A549 (cell line): ENCODE measurements at regions not wholly inside any gene's neighbourhood (a gene's known extent, or its start where the extent isn't known, plus 50 kb on each side); places are given as distances from the start of the nearest gene placed in this dataset.

Experiments
- ATAC-seq, 2 experiments: fragments of 200-7000 bp in 1 of 2; fragments of >200 bp in 1 of 2; cut with Nextera tagmentation in 1 of 2; cut with Tn5 transposase in 1 of 2; 3 replicates each; pipeline versions ENCODE4 v1.8.0 to v1.9.1; 2018 to 2020; ENCODE audit warnings: mild to moderate bottlenecking in 1 of 2, moderate library complexity in 1 of 2
- CTCF ChIA-PET: fragments of 300-600 bp; sonication (Branson Sonifier 250); formaldehyde crosslinking; extraction: SDS; loops from one replicate; lab custom pipeline; 2021; ENCODE audit warnings: antibody characterized with exemption, inconsistent platforms; lab: Yijun Ruan, JAX
- POLR2A ChIA-PET: fragments of 350-600 bp; formaldehyde crosslinking; extraction: SDS; loops from one replicate; lab custom pipeline; 2021; ENCODE audit warnings: antibody characterized with exemption, inconsistent platforms; lab: Yijun Ruan, JAX
- DNase-seq, 2 experiments: peaks; one replicate each; pipeline versions ENCODE4 v3.0.0 to v3.0.0-alpha.2; 2011 to 2016; ENCODE audit warnings: low read depth in 1 of 2, low spot score in 1 of 2
- FAIRE-seq: peaks from 2 replicates; lab custom pipeline; 2011; peaks lifted over from hg19 to GRCh38; lab: Jason Lieb, UNC
- H3K27ac ChIP-seq, 2 experiments: fragments of >200 bp; sonication (Bioruptor Twin); formaldehyde crosslinking; 3 replicates each; pipeline ENCODE4 v1.5.1; 2016 to 2017
- H3K4me1 ChIP-seq: fragments of >200 bp; sonication (Bioruptor Twin); formaldehyde crosslinking; 3 replicates; pipeline ENCODE4 v1.6.1; 2016
- H3K4me2 ChIP-seq: fragments of >200 bp; sonication (Bioruptor Twin); formaldehyde crosslinking; 3 replicates; pipeline ENCODE4 v1.6.1; 2016
- H3K4me3 ChIP-seq: fragments of >200 bp; sonication (Bioruptor Twin); formaldehyde crosslinking; 3 replicates; pipeline ENCODE4 v1.5.1; 2016
- H3K9me3 ChIP-seq: fragments of >200 bp; sonication (Bioruptor Twin); formaldehyde crosslinking; 3 replicates; pipeline ENCODE4 v1.6.1; 2016
- BHLHE40 ChIP-seq: IDR thresholded peaks from 2 replicates; pipeline ENCODE4 v1.6.1; 2012; ENCODE audit warnings: low read depth, low read length, inconsistent platforms
- CBX2 ChIP-seq: fragments of 200-600 bp; sonication (generic); IDR thresholded peaks from 2 replicates; pipeline ENCODE4 v1.6.1; 2016; ENCODE audit warnings: low read depth, mild to moderate bottlenecking, borderline replicate concordance
- CHD4 ChIP-seq: fragments of 200-600 bp; sonication (generic); IDR thresholded peaks from 2 replicates; pipeline ENCODE4 v1.6.1; 2016; ENCODE audit warnings: antibody characterized with exemption, mild to moderate bottlenecking, borderline replicate concordance
- ESRRA ChIP-seq: fragments of 150-350 bp; IDR thresholded peaks from 2 replicates; pipeline ENCODE4 v1.6.1; 2014; ENCODE audit warnings: mild to moderate bottlenecking, low read length, borderline replicate concordance
- FOXS1 ChIP-seq: fragments of 250-450 bp; sonication (Bioruptor Pico); IDR thresholded peaks from 2 replicates; pipeline ENCODE4 v1.5.0; 2020; ENCODE audit warnings: mild to moderate bottlenecking, moderate library complexity
- HEYL ChIP-seq: fragments of 250-450 bp; sonication (Bioruptor Pico); IDR thresholded peaks from 2 replicates; pipeline ENCODE4 v1.8.0; 2021; ENCODE audit warnings: mild to moderate bottlenecking, moderate library complexity
- HOXA7 ChIP-seq: fragments of 250-450 bp; sonication (Bioruptor Pico); IDR thresholded peaks from 2 replicates; pipeline ENCODE4 v1.5.0; 2020; ENCODE audit warnings: mild to moderate bottlenecking, moderate library complexity
- HOXB5 ChIP-seq: fragments of 250-450 bp; sonication (Bioruptor Pico); IDR thresholded peaks from 2 replicates; pipeline ENCODE4 v1.5.0; 2020; ENCODE audit warnings: mild to moderate bottlenecking, moderate library complexity
- JUNB ChIP-seq: fragments of >200 bp; sonication (Bioruptor Twin); formaldehyde crosslinking; IDR thresholded peaks from 2 replicates; pipeline ENCODE4 v1.6.1; 2016
- NR3C1 ChIP-seq: fragments of >200 bp; sonication (Bioruptor Twin); formaldehyde crosslinking; IDR thresholded peaks from 3 replicates; pipeline ENCODE4 v1.6.1; 2017
- PHF8 ChIP-seq: fragments of 200-600 bp; sonication (generic); IDR thresholded peaks from 2 replicates; pipeline ENCODE4 v1.6.1; 2016; ENCODE audit warnings: low read depth, mild to moderate bottlenecking, antibody characterized with exemption, moderate library complexity, borderline replicate concordance
- POLR2A ChIP-seq: IDR thresholded peaks from 2 replicates; pipeline ENCODE4 v1.6.1; 2012; ENCODE audit warnings: mild to moderate bottlenecking, low read length
- RCOR1 ChIP-seq: fragments of 150-350 bp; IDR thresholded peaks from 2 replicates; pipeline ENCODE4 v1.6.1; 2014; ENCODE audit warnings: antibody characterized with exemption, low read length, low read depth
- RFX5 ChIP-seq: fragments of 450-650 bp; IDR thresholded peaks from 2 replicates; pipeline ENCODE4 v1.7.1; 2014; ENCODE audit warnings: antibody characterized with exemption, mild to moderate bottlenecking, moderate library complexity
- TP53 ChIP-seq: fragments of 250-450 bp; sonication (Bioruptor Pico); IDR thresholded peaks from 2 replicates; pipeline ENCODE4 v1.5.0; 2021; ENCODE audit warnings: mild to moderate bottlenecking, moderate library complexity
- WGBS: methylation state at CpG from one replicate; pipeline ENCODE4 v1.1.6; 2017; ENCODE audit errors: missing lambda C conversion rate; 5-methylcytosine and 5-hydroxymethylcytosine counted together
- TF ChIP-seq, protein P1 (sequence below): fragments of >200 bp; sonication (Bioruptor Twin); formaldehyde crosslinking; IDR thresholded peaks from 2 replicates; pipeline ENCODE4 v1.6.1; 2016
- TF ChIP-seq, protein P2 (sequence below): fragments of 250-450 bp; sonication (Bioruptor Pico); IDR thresholded peaks from 2 replicates; pipeline ENCODE4 v1.5.0; 2021; ENCODE audit warnings: mild to moderate bottlenecking, moderate library complexity, borderline replicate concordance
- TF ChIP-seq, protein P3 (sequence below): fragments of >200 bp; sonication (Bioruptor Twin); formaldehyde crosslinking; IDR thresholded peaks from 3 replicates; pipeline ENCODE4 v1.6.1; 2016
- TF ChIP-seq, protein P4 (sequence below): fragments of >200 bp; sonication (Bioruptor Twin); formaldehyde crosslinking; IDR thresholded peaks from 3 replicates; pipeline ENCODE4 v1.5.1; 2016
- TF ChIP-seq, protein P5 (sequence below): fragments of 450-650 bp; IDR thresholded peaks from 2 replicates; pipeline ENCODE4 v1.6.1; 2014; ENCODE audit warnings: antibody characterized with exemption

DNA sequence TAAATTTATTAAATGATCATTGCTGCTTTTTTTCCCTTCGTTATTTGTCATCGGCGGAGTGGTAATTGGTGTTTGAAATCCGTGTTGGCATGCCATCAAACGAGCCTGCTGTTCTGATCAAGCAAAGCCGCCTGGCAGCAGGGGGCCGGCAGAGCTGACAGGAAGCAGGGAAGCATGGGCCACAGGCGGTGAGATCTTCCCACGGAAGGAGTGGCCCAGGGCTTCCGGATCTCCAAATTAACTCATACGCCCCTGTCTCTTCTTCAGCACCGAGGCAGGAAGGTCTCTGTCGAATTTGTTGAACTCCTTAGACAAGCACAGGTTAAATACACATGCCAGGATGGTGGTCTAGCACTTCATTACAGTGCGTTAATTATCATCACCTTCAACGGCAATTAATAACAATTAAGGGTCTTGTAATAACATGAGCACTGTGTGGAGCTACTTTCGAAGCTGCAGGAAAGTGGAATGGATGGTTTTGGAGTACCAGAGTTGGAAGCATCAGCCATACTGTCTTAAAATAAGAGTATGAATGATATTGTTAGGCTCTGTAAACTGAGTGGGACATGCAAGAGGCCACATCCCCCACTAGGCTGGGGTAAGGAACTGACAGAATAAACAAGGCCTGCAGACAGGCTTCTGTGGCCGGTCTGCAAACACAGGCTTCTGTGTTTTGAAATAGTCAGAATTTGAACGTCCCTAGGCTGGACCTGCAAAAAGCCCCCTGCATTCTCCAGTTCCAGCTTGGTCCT, 199.4 kb upstream of the DAB1 start:
- ChIA-PET CTCF (no interaction called here), POLR2A (no interaction called here)
- no peak for TF ChIP-seq NR3C1
- H3K4me1 ChIP-seq = no peaks in the 10 kb centered on the region
- ATAC-seq (no peak), DNase-seq (no peak), FAIRE-seq (no peak)
- H3K4me3 ChIP-seq = no peak overlapping the region
- no peak overlapping the region for H3K27ac ChIP-seq
- H3K9me3 ChIP-seq = no peaks in the 10 kb centered on the region
- H3K4me2 ChIP-seq = no peak overlapping the region
- WGBS = 28% methylated on average over 18 of the region's 18 CpGs

DNA sequence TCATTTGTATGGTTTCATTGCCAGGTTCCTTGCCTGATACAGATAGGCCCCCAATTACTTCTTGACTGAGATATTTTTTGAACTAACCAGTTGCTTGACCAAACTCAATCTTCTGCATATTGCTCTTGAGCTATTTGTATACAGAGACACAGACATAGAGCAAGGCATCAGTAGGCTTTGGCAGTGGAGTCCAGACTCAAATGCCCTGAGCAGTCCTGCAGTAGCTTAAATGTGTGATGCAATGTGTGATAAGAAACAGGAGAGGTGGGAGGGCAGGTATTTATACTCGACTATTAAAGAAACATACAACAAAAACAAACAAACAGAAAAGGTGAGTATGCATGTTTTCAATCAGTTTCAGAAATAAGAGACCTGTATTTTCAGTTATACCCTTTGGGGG, 197.9 kb upstream of the DAB1 start:
- CTCF ChIA-PET = no interaction called here
- DNase-seq = no peak
- no peak overlapping the region for H3K27ac ChIP-seq
- WGBS = 0% methylated on average over 1 of the region's 1 CpG
- no peaks in the 10 kb centered on the region for H3K4me1 ChIP-seq
- FAIRE-seq = no peak
- no peaks in the 10 kb centered on the region for H3K9me3 ChIP-seq
- TF ChIP-seq CHD4 (no peak), HOXB5 (CRISPR knock-in tag) (no peak), HOXA7 (no peak), FOXS1 (CRISPR knock-in tag) (no peak), JUNB (no peak), BHLHE40 (no peak), RFX5 (no peak), POLR2A (no peak), ESRRA (no peak), CBX2 (no peak), HEYL (CRISPR knock-in tag) (no peak), PHF8 (no peak)
- TF ChIP-seq, protein P1, sequence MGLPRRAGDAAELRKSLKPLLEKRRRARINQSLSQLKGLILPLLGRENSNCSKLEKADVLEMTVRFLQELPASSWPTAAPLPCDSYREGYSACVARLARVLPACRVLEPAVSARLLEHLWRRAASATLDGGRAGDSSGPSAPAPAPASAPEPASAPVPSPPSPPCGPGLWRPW = no peak
- TF ChIP-seq, protein P2, sequence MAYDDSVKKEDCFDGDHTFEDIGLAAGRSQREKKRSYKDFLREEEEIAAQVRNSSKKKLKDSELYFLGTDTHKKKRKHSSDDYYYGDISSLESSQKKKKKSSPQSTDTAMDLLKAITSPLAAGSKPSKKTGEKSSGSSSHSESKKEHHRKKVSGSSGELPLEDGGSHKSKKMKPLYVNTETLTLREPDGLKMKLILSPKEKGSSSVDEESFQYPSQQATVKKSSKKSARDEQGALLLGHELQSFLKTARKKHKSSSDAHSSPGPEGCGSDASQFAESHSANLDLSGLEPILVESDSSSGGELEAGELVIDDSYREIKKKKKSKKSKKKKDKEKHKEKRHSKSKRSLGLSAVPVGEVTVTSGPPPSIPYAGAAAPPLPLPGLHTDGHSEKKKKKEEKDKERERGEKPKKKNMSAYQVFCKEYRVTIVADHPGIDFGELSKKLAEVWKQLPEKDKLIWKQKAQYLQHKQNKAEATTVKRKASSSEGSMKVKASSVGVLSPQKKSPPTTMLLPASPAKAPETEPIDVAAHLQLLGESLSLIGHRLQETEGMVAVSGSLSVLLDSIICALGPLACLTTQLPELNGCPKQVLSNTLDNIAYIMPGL = no peak
- TF ChIP-seq, all 56 proteins: peak for 0
- ATAC-seq = no peak
- H3K4me3 ChIP-seq = no peak overlapping the region
- no peak overlapping the region for H3K4me2 ChIP-seq
- POLR2A ChIA-PET = no interaction called here

DNA sequence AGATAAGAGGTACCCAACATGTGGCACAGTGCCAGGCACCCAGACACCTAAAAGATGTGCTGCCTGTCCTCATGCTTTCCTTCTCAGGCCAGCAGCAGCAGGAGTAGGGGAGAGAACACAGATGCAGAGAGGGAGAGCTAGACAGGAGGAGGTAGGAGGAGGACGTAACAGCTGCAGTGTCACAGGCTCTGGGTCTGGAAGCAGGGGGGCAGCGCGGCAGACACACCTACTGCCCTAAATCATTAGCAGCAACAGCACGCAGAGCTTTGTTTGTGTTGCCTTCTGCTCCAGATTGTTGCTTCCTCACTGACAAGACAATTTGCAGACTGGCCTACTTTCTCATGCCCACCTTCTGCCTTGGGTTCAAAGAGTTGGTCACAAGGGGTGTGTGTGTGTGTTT, 196.7 kb upstream of the DAB1 start:
- DNase-seq (no peak), FAIRE-seq (no peak), ATAC-seq (no peak)
- WGBS = 7% methylated on average over 4 of the region's 4 CpGs
- TF ChIP-seq ESRRA = no peak
- TF ChIP-seq TP53 = no peak
- TF ChIP-seq, protein P3, sequence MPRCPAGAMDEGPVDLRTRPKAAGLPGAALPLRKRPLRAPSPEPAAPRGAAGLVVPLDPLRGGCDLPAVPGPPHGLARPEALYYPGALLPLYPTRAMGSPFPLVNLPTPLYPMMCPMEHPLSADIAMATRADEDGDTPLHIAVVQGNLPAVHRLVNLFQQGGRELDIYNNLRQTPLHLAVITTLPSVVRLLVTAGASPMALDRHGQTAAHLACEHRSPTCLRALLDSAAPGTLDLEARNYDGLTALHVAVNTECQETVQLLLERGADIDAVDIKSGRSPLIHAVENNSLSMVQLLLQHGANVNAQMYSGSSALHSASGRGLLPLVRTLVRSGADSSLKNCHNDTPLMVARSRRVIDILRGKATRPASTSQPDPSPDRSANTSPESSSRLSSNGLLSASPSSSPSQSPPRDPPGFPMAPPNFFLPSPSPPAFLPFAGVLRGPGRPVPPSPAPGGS = no peak
- no peaks in the 10 kb centered on the region for H3K9me3 ChIP-seq
- CTCF ChIA-PET = no interaction called here
- no peak overlapping the region for H3K4me2 ChIP-seq
- no peak overlapping the region for H3K4me3 ChIP-seq
- H3K4me1 ChIP-seq = no peaks in the 10 kb centered on the region
- POLR2A ChIA-PET = no interaction called here
- no peak overlapping the region for H3K27ac ChIP-seq

DNA sequence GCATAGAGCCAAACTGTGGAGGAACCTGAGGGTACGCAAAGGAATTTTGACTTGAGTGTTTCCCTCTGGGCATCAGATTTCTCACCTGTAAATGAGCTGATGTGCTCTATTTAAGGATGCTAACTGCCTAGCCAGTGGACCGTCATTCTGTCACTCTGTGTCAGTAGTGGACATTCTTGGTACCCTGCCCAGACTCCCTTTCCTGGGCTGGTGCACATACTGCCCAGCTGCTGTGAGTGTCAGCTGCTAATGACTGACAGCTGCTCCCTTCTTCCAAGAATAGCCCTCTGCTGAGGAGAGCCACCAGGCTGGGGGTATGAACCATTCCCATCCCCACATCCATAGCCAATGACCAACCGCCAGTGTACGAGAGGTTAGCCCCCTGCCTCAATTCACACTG, 193.1 kb upstream of the DAB1 start:
- DNase-seq = no peak
- ChIA-PET POLR2A (no interaction called here), CTCF (no interaction called here)
- Histone ChIP-seq H3K4me3 (no peak overlapping the region), H3K27ac (no peak overlapping the region), H3K4me1 (no peaks in the 10 kb centered on the region), H3K4me2 (no peak overlapping the region), H3K9me3 (no peaks in the 10 kb centered on the region)
- 48% methylated on average over 3 of the region's 4 CpGs for WGBS
- no peak for ATAC-seq
- FAIRE-seq = no peak
- TF ChIP-seq, protein P1 = no peak
- no peak for TF ChIP-seq JUNB
- no peak for TF ChIP-seq RCOR1
- TF ChIP-seq, protein P4, sequence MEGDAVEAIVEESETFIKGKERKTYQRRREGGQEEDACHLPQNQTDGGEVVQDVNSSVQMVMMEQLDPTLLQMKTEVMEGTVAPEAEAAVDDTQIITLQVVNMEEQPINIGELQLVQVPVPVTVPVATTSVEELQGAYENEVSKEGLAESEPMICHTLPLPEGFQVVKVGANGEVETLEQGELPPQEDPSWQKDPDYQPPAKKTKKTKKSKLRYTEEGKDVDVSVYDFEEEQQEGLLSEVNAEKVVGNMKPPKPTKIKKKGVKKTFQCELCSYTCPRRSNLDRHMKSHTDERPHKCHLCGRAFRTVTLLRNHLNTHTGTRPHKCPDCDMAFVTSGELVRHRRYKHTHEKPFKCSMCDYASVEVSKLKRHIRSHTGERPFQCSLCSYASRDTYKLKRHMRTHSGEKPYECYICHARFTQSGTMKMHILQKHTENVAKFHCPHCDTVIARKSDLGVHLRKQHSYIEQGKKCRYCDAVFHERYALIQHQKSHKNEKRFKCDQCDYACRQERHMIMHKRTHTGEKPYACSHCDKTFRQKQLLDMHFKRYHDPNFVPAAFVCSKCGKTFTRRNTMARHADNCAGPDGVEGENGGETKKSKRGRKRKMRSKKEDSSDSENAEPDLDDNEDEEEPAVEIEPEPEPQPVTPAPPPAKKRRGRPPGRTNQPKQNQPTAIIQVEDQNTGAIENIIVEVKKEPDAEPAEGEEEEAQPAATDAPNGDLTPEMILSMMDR = no peak
- TF ChIP-seq, protein P5, sequence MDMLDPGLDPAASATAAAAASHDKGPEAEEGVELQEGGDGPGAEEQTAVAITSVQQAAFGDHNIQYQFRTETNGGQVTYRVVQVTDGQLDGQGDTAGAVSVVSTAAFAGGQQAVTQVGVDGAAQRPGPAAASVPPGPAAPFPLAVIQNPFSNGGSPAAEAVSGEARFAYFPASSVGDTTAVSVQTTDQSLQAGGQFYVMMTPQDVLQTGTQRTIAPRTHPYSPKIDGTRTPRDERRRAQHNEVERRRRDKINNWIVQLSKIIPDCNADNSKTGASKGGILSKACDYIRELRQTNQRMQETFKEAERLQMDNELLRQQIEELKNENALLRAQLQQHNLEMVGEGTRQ = no peak
